GM21447 (cell line): ENCODE measurements at regions not wholly inside any gene's neighbourhood (a gene's known extent, or its start where the extent isn't known, plus 50 kb on each side); places are given as distances from the start of the nearest gene placed in this dataset.
A peak's percentile ranks its signal among the peaks of the same experiment; 100 is the strongest.
"Not testable (repeated sequence)": the region's sequence is repeated elsewhere in the genome, so short reads cannot be mapped to it uniquely, and the experiment has no call there.

Source experiments
- ATAC-seq: cut with Tn5 transposase; IDR thresholded peaks from one replicate; pipeline ENCODE4 v1.9.1; 2021; ENCODE audit not compliant: unreplicated experiment

DNA sequence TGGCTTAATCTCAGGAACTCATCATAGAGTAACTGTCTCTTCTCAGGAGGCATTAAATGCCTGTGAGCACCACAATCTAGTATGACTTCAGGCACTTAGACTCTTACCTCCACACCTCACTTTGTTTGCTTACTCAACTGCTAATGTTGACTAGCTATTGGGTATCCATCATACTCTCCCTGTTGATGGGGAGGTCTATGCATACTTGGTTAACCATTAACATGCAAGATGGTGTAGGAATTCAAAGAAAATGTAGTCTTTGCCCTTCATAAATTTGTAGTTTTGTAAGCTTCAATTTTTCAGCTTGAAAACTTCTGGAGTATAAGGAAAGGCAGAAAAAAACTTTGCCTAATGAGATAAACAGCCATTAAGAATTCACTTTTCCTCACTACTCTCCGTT, 501.0 kb upstream of the MARCKS start:
- no peak for ATAC-seq

DNA sequence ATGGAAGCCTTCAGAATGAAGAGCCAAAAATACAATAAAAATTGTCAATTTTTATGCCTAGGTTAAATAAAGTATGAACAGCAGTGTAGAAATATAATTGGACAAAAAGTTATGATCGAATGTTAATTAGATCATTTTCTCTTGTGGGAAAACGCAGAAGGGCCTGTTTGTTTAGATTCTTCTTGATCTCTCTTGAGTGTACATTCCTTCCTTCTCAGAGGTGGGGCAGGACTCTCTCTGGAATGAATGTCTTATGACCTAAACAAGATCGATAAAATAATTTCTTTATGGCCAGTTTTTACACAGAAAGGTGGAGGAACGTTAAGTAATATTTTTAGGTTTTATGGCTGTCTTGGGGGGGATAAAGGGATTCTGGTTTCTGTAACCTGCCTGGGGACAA, 500.1 kb upstream of the MARCKS start:
- ATAC-seq: no peak

DNA sequence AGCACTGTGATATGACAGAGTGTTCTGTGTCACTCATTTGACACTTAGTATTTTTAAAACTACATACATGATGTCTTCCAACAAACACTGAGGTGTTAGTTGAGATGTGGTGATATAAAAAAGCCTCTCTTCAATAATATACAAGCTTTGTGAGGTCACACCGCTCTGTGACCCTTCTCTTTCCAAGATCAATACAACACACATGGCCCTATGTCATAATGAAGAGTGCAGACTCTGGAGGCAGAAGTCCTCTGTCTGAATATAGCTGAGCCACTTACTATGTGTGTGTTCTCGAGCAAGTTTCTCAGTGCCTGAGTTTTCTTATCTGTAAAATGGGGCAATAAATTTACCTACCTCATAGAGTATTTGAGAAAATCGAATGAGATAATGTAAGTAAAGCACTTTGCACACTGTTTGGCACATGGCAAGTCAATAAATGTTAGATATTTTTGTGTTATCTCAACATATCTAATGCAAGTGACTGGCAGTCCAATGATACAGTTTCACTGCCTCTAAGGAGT, 499.0 kb upstream of the MARCKS start:
- ATAC-seq: no peak

GRCh38 chr6:113359155-113360140, 497.7 kb upstream of the MARCKS start:
- no peak for ATAC-seq

GRCh38 chr6:113361014-113361645, 496.0 kb upstream of the MARCKS start:
- ATAC-seq: no peak

GRCh38 chr6:113362301-113363047, 494.7 kb upstream of the MARCKS start:
- no peak for ATAC-seq

GRCh38 chr6:113363048-113363798, 493.9 kb upstream of the MARCKS start:
- no peak for ATAC-seq

GRCh38 chr6:113363866-113364265, 493.3 kb upstream of the MARCKS start:
- no peak for ATAC-seq

GRCh38 chr6:113364766-113365165, 492.4 kb upstream of the MARCKS start:
- ATAC-seq: no peak

GRCh38 chr6:113365191-113365590, 492.0 kb upstream of the MARCKS start:
- no peak for ATAC-seq

GRCh38 chr6:113366505-113366904, 490.6 kb upstream of the MARCKS start:
- ATAC-seq: no peak

- ATAC-seq: no peak
These were observed 486.3 kb upstream of the MARCKS start for GRCh38 chr6:113370508-113371502.

GRCh38 chr6:113375466-113375865, 481.7 kb upstream of the MARCKS start:
- not testable (repeated sequence) for ATAC-seq

DNA sequence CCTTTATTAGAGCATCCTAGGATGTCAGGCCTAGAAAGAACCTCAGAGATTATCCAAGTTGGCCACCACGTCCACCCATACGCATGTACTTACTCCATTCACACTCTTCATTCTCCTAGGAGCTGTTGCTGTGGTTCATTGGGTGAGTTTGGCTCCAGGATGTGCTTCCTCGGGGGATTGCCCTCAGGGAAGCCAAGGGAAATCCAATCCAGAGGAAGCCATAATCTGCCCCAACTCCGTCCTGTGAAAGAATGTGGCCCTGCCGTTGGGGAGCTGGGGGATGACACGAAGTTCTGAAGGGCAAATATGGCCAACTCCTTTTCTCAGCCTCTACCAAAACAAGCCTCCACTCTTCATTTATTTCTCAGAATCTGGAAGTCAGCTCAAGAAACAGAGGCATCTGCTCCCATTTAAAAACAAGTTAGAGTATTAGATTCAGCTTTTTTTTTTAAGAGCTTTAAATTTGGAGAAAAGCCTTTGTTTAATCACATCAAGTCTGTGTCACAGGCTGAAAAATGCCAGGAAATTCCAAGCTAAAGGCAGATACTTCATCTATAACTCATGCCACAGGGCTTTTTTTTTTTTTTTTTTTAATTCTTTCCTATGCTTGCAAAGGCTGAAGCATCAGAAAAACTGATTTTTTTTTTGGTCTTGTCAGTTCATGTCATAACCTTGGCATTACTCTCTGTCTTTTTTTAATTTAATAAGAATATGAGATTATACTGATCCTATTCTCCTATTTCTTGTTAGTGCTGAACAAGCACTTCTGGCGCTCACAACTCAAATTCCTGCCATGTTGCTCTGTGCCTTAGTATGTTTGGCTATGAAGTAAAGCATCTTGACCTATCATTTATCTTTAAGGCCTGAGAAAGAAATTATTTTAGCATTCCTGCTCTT, 480.9 kb upstream of the MARCKS start:
- ATAC-seq: no peak

DNA sequence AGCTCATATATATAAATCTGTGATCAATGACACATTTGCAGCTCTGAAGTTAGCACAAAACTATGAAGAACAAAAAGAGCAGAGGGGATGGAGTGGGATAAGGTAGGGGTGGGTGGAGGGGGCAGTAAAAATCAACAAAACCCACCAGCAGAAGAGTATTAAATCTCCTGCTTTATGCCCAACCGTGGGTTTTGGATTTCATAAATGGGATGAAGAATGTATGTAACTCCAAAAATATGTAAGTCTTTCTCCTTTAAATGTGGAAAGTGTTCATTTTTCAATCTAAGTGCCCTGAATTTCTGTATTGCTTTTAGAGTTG, 480.3 kb upstream of the MARCKS start:
- no peak for ATAC-seq

GRCh38 chr6:113377362-113377942, 479.7 kb upstream of the MARCKS start:
- ATAC-seq: peak; percentile 62

DNA sequence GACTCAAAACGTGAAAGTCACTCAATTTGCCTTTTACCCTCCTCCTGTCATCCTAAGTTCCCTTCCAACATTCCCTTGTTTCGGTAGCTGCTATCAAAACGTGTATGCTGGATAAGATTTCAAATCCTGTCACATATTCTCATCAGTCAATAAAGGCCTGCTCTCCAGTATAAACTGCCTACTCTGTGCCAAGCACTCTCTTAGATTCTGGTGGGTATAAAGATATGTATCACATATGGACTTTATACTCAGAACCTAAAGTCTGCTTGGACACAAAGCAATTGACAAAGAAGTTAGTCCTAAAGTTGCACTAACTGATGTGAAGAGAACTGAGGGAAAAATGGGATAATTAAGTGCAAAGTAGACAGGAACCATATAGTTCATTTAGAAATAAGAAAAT, 476.6 kb upstream of the MARCKS start:
- no peak for ATAC-seq

GRCh38 chr6:113381232-113381631, 475.9 kb upstream of the MARCKS start:
- ATAC-seq: no peak
